Tongue (tissue), 1 donor: ENCODE measurements at regions not wholly inside any gene's neighbourhood (a gene's known extent, or its start where the extent isn't known, plus 50 kb on each side); places are given as distances from the start of the nearest gene placed in this dataset.

Experiments used
- DNase-seq: peaks from one replicate; pipeline ENCODE4 v3.0.0-alpha.2; 2015

- DNase-seq, result peak; percentile 9
Observed at GRCh38 chr18:30527226-30527625, 515.3 kb downstream of the DSC3 start.

- no peak for DNase-seq
Observed at GRCh38 chr18:30522288-30522929, 520.1 kb downstream of the DSC3 start.

GRCh38 chr18:30514059-30514458, 528.5 kb downstream of the DSC3 start:
- DNase-seq, result no peak

- DNase-seq, result no peak
Observed at GRCh38 chr18:30512872-30513271, 529.7 kb downstream of the DSC3 start.

GRCh38 chr18:30510882-30511281, 531.7 kb downstream of the DSC3 start:
- DNase-seq, result no peak

- no peak for DNase-seq
Observed at GRCh38 chr18:30501594-30501993, 540.9 kb downstream of the DSC3 start.

GRCh38 chr18:30500240-30500945, 542.1 kb downstream of the DSC3 start:
- DNase-seq, result no peak

- DNase-seq, result no peak
Observed at GRCh38 chr18:30499721-30500120, 542.8 kb downstream of the DSC3 start.

- no peak for DNase-seq
Observed at GRCh38 chr18:30492552-30493129, 549.9 kb downstream of the DSC3 start.

- DNase-seq, result no peak
Observed at GRCh38 chr18:30491815-30492551, 550.6 kb downstream of the DSC3 start.

GRCh38 chr18:30489890-30490643, 552.5 kb downstream of the DSC3 start:
- DNase-seq, result no peak

GRCh38 chr18:30487962-30488361, 554.6 kb downstream of the DSC3 start:
- DNase-seq, result no peak

GRCh38 chr18:30486856-30487255, 555.7 kb downstream of the DSC3 start:
- no peak for DNase-seq

GRCh38 chr18:30485078-30485477, 557.5 kb downstream of the DSC3 start:
- DNase-seq, result no peak

- DNase-seq, result no peak
Observed at GRCh38 chr18:30481871-30482270, 560.7 kb downstream of the DSC3 start.

- peak; percentile 4 for DNase-seq
Observed at GRCh38 chr18:30469091-30469490, 573.5 kb downstream of the DSC3 start.

- DNase-seq, result peak; percentile 24
Observed at GRCh38 chr18:30465096-30465495, 577.4 kb downstream of the DSC3 start.

- no peak for DNase-seq
Observed at GRCh38 chr18:30457156-30457555, 585.4 kb downstream of the DSC3 start.

GRCh38 chr18:30455741-30456140, 586.8 kb downstream of the DSC3 start:
- DNase-seq, result no peak

GRCh38 chr18:30454920-30455319, 587.6 kb downstream of the DSC3 start:
- DNase-seq, result no peak

GRCh38 chr18:30451981-30452380, 590.6 kb downstream of the DSC3 start:
- DNase-seq, result no peak

GRCh38 chr18:30450927-30451326, 591.6 kb downstream of the DSC3 start:
- peak; percentile 7 for DNase-seq
